IMR-90 (cell line): ENCODE measurements at regions not wholly inside any gene's neighbourhood (a gene's known extent, or its start where the extent isn't known, plus 50 kb on each side); places are given as distances from the start of the nearest gene placed in this dataset.

Source experiments
- ATAC-seq: fragments of 200-7000 bp; cut with Tn5 transposase; 2 replicates; pipeline ENCODE4 v1.9.1; 2020; ENCODE audit warnings: low read depth, mild to moderate bottlenecking, moderate library complexity
- BruUV-seq: library from RNA; stranded (reverse); fragments of 400-500 nt; replicated peaks from 2 replicates; lab custom pipeline; 2021; lab: Mats Ljungman, UMichigan
- CTCF ChIA-PET: fragments of 300-600 bp; formaldehyde crosslinking; extraction: SDS; loops from one replicate; lab custom pipeline; 2021; ENCODE audit warnings: antibody characterized with exemption; lab: Yijun Ruan, JAX
- POLR2A ChIA-PET: fragments of 300-600 bp; sonication (Branson Sonifier 250); formaldehyde crosslinking; loops from one replicate; lab custom pipeline; 2022; ENCODE audit warnings: antibody characterized with exemption; ENCODE audit not compliant: unreplicated experiment; lab: Charles Lee
- DNase-seq: peaks from one replicate; pipeline ENCODE4 v3.0.0; 2013
- H2AFZ ChIP-seq: replicated peaks from 2 replicates; pipeline ENCODE3; 2013; ENCODE audit warnings: low read length, mild to moderate bottlenecking; ENCODE audit not compliant: poor library complexity
- H2AK5ac ChIP-seq: 2 replicates; pipeline ENCODE4 v1.6.1; 2013; ENCODE audit warnings: low read depth, low read length, inconsistent platforms
- H2AK9ac ChIP-seq: replicated peaks from 2 replicates; pipeline ENCODE3; 2013; ENCODE audit warnings: mild to moderate bottlenecking, low read depth, low read length, moderate library complexity; ENCODE audit not compliant: poor library complexity
- H2BK120ac ChIP-seq: 2 replicates; pipeline ENCODE4 v1.6.1; 2013; ENCODE audit warnings: low read depth, low read length, inconsistent platforms
- H2BK15ac ChIP-seq: 3 replicates; pipeline ENCODE4 v1.6.1; 2013; ENCODE audit warnings: low read depth, low read length, inconsistent platforms
- H2BK20ac ChIP-seq: 2 replicates; pipeline ENCODE4 v1.6.1; 2013; ENCODE audit warnings: low read depth, mild to moderate bottlenecking, inconsistent platforms, low read length, moderate library complexity
- H2BK5ac ChIP-seq: 2 replicates; pipeline ENCODE4 v1.6.1; 2013; ENCODE audit warnings: mild to moderate bottlenecking, low read depth, low read length, inconsistent platforms; ENCODE audit not compliant: poor library complexity, severe bottlenecking
- H3K14ac ChIP-seq: replicated peaks from 2 replicates; pipeline ENCODE4 v1.6.1; 2013; ENCODE audit warnings: low read depth, low read length, inconsistent platforms
- H3K18ac ChIP-seq: 2 replicates; pipeline ENCODE4 v1.6.1; 2013; ENCODE audit warnings: low read depth, low read length, control low read depth
- H3K23ac ChIP-seq: 2 replicates; pipeline ENCODE4 v1.6.1; 2013; ENCODE audit warnings: low read depth, low read length, inconsistent platforms
- H3K27ac ChIP-seq: 2 replicates; pipeline ENCODE4 v1.5.1; 2013; ENCODE audit warnings: mild to moderate bottlenecking, control low read depth, low read length; ENCODE audit not compliant: insufficient read depth
- H3K27me3 ChIP-seq: 2 replicates; pipeline ENCODE4 v1.6.1; 2013; ENCODE audit warnings: low read length; ENCODE audit not compliant: control insufficient read depth, insufficient read depth
- H3K36me3 ChIP-seq: 2 replicates; pipeline ENCODE4 v1.6.1; 2013; ENCODE audit warnings: low read length, mixed read lengths; ENCODE audit not compliant: control insufficient read depth, insufficient read depth
- H3K4ac ChIP-seq: 2 replicates; pipeline ENCODE4 v1.6.1; 2013; ENCODE audit warnings: low read depth, low read length, inconsistent platforms
- H3K4me1 ChIP-seq: 2 replicates; pipeline ENCODE4 v1.6.1; 2013; ENCODE audit warnings: low read length, mixed read lengths; ENCODE audit not compliant: control insufficient read depth, insufficient read depth
- H3K4me2 ChIP-seq: 2 replicates; pipeline ENCODE4 v1.6.1; 2013; ENCODE audit warnings: low read depth, mild to moderate bottlenecking, control low read depth, low read length, moderate library complexity
- H3K4me3 ChIP-seq: 2 replicates; pipeline ENCODE4 v1.5.1; 2013; ENCODE audit warnings: low read depth, mild to moderate bottlenecking, control low read depth, low read length, moderate library complexity; ENCODE audit not compliant: insufficient read depth
- H3K56ac ChIP-seq: 2 replicates; pipeline ENCODE4 v1.6.1; 2013; ENCODE audit warnings: low read length, inconsistent platforms; ENCODE audit not compliant: insufficient read depth; ENCODE audit errors: extremely low read depth
- H3K79me1 ChIP-seq, 2 experiments: 2 replicates each; pipeline ENCODE4 v1.6.1; 2013; ENCODE audit warnings: low read length in 2 of 2, inconsistent platforms in 1 of 2, low read depth in 1 of 2
- H3K9ac ChIP-seq: 2 replicates; pipeline ENCODE4 v1.6.1; 2013; ENCODE audit warnings: low read depth, low read length, control low read depth
- H3K9me1 ChIP-seq: 2 replicates; pipeline ENCODE4 v1.6.1; 2013; ENCODE audit warnings: low read length, inconsistent platforms; ENCODE audit not compliant: insufficient read depth
- H3K9me3 ChIP-seq: 2 replicates; pipeline ENCODE4 v1.6.1; 2013; ENCODE audit warnings: low read length; ENCODE audit not compliant: control insufficient read depth, insufficient read depth
- H4K20me1 ChIP-seq: 2 replicates; pipeline ENCODE4 v1.6.1; 2013; ENCODE audit warnings: low read length, inconsistent platforms; ENCODE audit not compliant: insufficient read depth
- H4K5ac ChIP-seq: 2 replicates; pipeline ENCODE4 v1.6.1; 2013; ENCODE audit warnings: mild to moderate bottlenecking, low read depth, low read length, control low read depth
- H4K8ac ChIP-seq, 2 experiments: 2 replicates each; pipeline ENCODE4 v1.6.1; 2013; ENCODE audit warnings: low read depth in 2 of 2, low read length in 2 of 2, control low read depth in 1 of 2, inconsistent platforms in 1 of 2
- H4K91ac ChIP-seq: 2 replicates; pipeline ENCODE4 v1.6.1; 2013; ENCODE audit warnings: low read depth, low read length, inconsistent platforms; ENCODE audit not compliant: insufficient read depth
- BHLHE40 ChIP-seq: fragments of 150-350 bp; IDR thresholded peaks from 2 replicates; pipeline ENCODE4 v1.6.1; 2016; ENCODE audit warnings: mild to moderate bottlenecking, low read depth, low read length
- CEBPB ChIP-seq: IDR thresholded peaks from 2 replicates; pipeline ENCODE4 v1.6.1; 2012; ENCODE audit warnings: low read depth, low read length, improper control_type of control experiment
- CHD1 ChIP-seq: IDR thresholded peaks from 2 replicates; pipeline ENCODE4 v1.6.1; 2012; ENCODE audit warnings: low read depth, low read length, improper control_type of control experiment
- CTCF ChIP-seq: conservative IDR thresholded peaks from 2 replicates; pipeline ENCODE4 v1.5.1; 2012; ENCODE audit warnings: mild to moderate bottlenecking, low read depth, low read length, improper control_type of control experiment
- FOS ChIP-seq: fragments of 150-350 bp; IDR thresholded peaks from 2 replicates; pipeline ENCODE4 v1.6.1; 2016; ENCODE audit warnings: low read depth, low read length
- MAFK ChIP-seq: IDR thresholded peaks from 2 replicates; pipeline ENCODE4 v1.6.1; 2012; ENCODE audit warnings: low read depth, low read length, improper control_type of control experiment
- MAZ ChIP-seq: IDR thresholded peaks from 2 replicates; pipeline ENCODE4 v1.6.1; 2012; ENCODE audit warnings: low read depth, mild to moderate bottlenecking, low read length, improper control_type of control experiment, moderate library complexity, borderline replicate concordance
- MXI1 ChIP-seq: IDR thresholded peaks from 2 replicates; pipeline ENCODE4 v1.6.1; 2012; ENCODE audit warnings: low read depth, mild to moderate bottlenecking, low read length, moderate library complexity, borderline replicate concordance
- NFE2L2 ChIP-seq: fragments of 150-350 bp; IDR thresholded peaks from 2 replicates; pipeline ENCODE4 v1.6.1; 2016; ENCODE audit warnings: low read depth, mild to moderate bottlenecking, low read length
- POLR2A ChIP-seq: IDR thresholded peaks from 2 replicates; pipeline ENCODE4 v1.6.1; 2012; ENCODE audit warnings: mild to moderate bottlenecking, low read depth, low read length
- RAD21 ChIP-seq: IDR thresholded peaks from 2 replicates; pipeline ENCODE4 v1.6.1; 2012; ENCODE audit warnings: low read length, improper control_type of control experiment
- RCOR1 ChIP-seq: IDR thresholded peaks from 2 replicates; pipeline ENCODE4 v1.6.1; 2012; ENCODE audit warnings: mild to moderate bottlenecking, low read length, improper control_type of control experiment; ENCODE audit not compliant: insufficient replicate concordance
- RFX5 ChIP-seq: IDR thresholded peaks from 2 replicates; pipeline ENCODE4 v1.8.0; 2012; ENCODE audit warnings: low read depth, mild to moderate bottlenecking, low read length, moderate library complexity
- SMC3 ChIP-seq: fragments of 150-350 bp; IDR thresholded peaks from 2 replicates; pipeline ENCODE4 v1.6.1; 2016; ENCODE audit warnings: low read depth, mild to moderate bottlenecking, antibody characterized with exemption, low read length, moderate library complexity
- WGBS, 2 experiments: methylation state at CpG; one replicate each; pipeline versions ENCODE4 v1.1.5 to v1.1.7; 2013; ENCODE audit warnings: missing lambda C conversion rate in 2 of 2; ENCODE audit not compliant: insufficient read length in 1 of 2; ENCODE audit errors: extremely low coverage in 2 of 2; 5-methylcytosine and 5-hydroxymethylcytosine counted together
- dilution Hi-C: fragments of 300-500 bp; cut with HindIII; formaldehyde crosslinking; loops from one replicate; pipeline ENCODE4 v1.14.3; 2018; ENCODE audit warnings: low sequenced_read_pairs; ENCODE audit not compliant: unreplicated experiment
- in situ Hi-C: fragments of 300-500 bp; cut with MboI; formaldehyde crosslinking; loops from 3 replicates; pipeline ENCODE4 v1.14.3; 2019; ENCODE audit warnings: low sequenced_read_pairs, inconsistent platforms, mixed read lengths
- intact Hi-C: fragments of 100-400 bp; cut with micrococcal nuclease; formaldehyde crosslinking; loops from 2 replicates; pipeline ENCODE4 v1.10.0; 2022
- TF ChIP-seq, protein P1 (sequence below): fragments of 150-350 bp; IDR thresholded peaks from 2 replicates; pipeline ENCODE4 v1.6.1; 2016; ENCODE audit warnings: low read depth, mild to moderate bottlenecking, low read length, moderate library complexity, borderline replicate concordance
- TF ChIP-seq, protein P2 (sequence below): fragments of 150-350 bp; IDR thresholded peaks from 2 replicates; pipeline ENCODE4 v1.6.1; 2017; ENCODE audit warnings: mild to moderate bottlenecking, antibody characterized with exemption, low read length, low read depth

DNA sequence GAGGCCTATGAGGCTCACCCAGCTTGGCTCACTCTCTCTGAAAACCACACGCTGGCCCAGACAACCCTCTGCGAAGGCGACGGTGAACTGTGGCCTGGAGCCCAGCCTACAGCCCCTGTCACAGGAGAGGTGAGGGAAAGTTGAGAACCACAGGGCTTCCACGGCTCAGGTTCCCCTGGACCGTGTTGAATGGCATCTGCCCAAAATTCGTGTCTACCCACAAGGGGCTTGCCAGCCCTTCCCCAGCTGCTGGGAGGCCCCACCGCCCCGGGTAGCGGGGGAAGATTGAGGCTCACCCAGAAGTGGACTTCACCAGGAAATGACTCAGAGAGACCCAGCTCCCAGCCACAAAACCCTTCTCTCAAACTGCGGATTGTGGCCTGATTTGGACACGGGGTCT lies 197.1 kb downstream of the CTTN start:
- Histone ChIP-seq H3K27ac (no peak overlapping the region), H3K56ac (no peak overlapping the region), H2AK5ac (no peak overlapping the region), H3K27me3 (peaks cover 4% of the 10 kb centered on the region; the same call in 1 of the 2 replicates), H3K4me2 (no peak overlapping the region), H3K14ac (no peak overlapping the region), H2BK20ac (no peak overlapping the region), H3K4me3 (no peak overlapping the region), H4K5ac (no peak overlapping the region), H2BK5ac (no peak overlapping the region), H3K4me1 (no peaks in the 10 kb centered on the region), H3K4ac (no peak overlapping the region), H2BK120ac (no peak overlapping the region), H4K91ac (no peak overlapping the region), H3K9me1 (no peaks in the 10 kb centered on the region), H2BK15ac (no peak overlapping the region), H3K79me1 (no peaks in the 10 kb centered on the region), H3K18ac (no peak overlapping the region), H3K23ac (no peak overlapping the region), H3K9me3 (no peaks in the 10 kb centered on the region), H3K36me3 (no peaks in the 10 kb centered on the region), H2AK9ac (no peak overlapping the region), H4K8ac (no peak overlapping the region), H2AFZ (no peak overlapping the region), H4K20me1 (no peaks in the 10 kb centered on the region; the same call in 1 of the 2 replicates), H3K9ac (no peak overlapping the region)
- in situ Hi-C loops (no loop called here), intact Hi-C loops (no loop called here), dilution Hi-C loops (no loop called here)
- POLR2A ChIA-PET = no interaction called here
- TF ChIP-seq RAD21 (no peak), RCOR1 (no peak), FOS (no peak), BHLHE40 (no peak), MAFK (no peak), MAZ (no peak), POLR2A (no peak), SMC3 (no peak), CHD1 (no peak), CEBPB (no peak), RFX5 (no peak), MXI1 (no peak), CTCF (no peak), NFE2L2 (no peak)
- TF ChIP-seq, protein P1, sequence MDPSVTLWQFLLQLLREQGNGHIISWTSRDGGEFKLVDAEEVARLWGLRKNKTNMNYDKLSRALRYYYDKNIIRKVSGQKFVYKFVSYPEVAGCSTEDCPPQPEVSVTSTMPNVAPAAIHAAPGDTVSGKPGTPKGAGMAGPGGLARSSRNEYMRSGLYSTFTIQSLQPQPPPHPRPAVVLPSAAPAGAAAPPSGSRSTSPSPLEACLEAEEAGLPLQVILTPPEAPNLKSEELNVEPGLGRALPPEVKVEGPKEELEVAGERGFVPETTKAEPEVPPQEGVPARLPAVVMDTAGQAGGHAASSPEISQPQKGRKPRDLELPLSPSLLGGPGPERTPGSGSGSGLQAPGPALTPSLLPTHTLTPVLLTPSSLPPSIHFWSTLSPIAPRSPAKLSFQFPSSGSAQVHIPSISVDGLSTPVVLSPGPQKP = no peak
- TF ChIP-seq, protein P2, sequence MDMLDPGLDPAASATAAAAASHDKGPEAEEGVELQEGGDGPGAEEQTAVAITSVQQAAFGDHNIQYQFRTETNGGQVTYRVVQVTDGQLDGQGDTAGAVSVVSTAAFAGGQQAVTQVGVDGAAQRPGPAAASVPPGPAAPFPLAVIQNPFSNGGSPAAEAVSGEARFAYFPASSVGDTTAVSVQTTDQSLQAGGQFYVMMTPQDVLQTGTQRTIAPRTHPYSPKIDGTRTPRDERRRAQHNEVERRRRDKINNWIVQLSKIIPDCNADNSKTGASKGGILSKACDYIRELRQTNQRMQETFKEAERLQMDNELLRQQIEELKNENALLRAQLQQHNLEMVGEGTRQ = no peak
- BruUV-seq = no TSS peak
- no CpG with 5 or more reads among the region's 12 CpGs for WGBS, 2 experiments
- no peak for ATAC-seq
- no peak for DNase-seq
- CTCF ChIA-PET = no interaction called here
